Stimulated activated naive CD8-positive, alpha-beta T cell treated with anti-CD3 and anti-CD28 coated beads, Interleukin-15, amount 100 ng/mL, for 72 hours (primary cell): ENCODE measurements at regions not wholly inside any gene's neighbourhood (a gene's known extent, or its start where the extent isn't known, plus 50 kb on each side); places are given as distances from the start of the nearest gene placed in this dataset.
"Not testable (repeated sequence)": the region's sequence is repeated elsewhere in the genome, so short reads cannot be mapped to it uniquely, and the experiment has no call there.

ENCODE experiments used
- ATAC-seq: fragments of 150-1000 bp; cut with Tn5 transposase; 2 replicates; pipeline ENCODE4 v1.10.0; 2021; ENCODE audit warnings: mild to moderate bottlenecking, moderate library complexity
- DNase-seq, 2 donors: peaks; one replicate each; pipeline ENCODE4 v3.0.0; 2021 to 2022
- H3K27ac Mint-ChIP-seq, 2 donors: one replicate each; pipeline ENCODE4 v1.8.0; 2022; ENCODE audit warnings: mild to moderate bottlenecking in 2 of 2, mixed read lengths in 2 of 2, moderate library complexity in 2 of 2
- H3K27me3 Mint-ChIP-seq: one replicate; pipeline ENCODE4 v1.8.0; 2022; ENCODE audit warnings: mixed read lengths
- H3K4me1 Mint-ChIP-seq: one replicate; pipeline ENCODE4 v1.8.0; 2022; ENCODE audit warnings: mild to moderate bottlenecking, mixed read lengths
- H3K4me3 Mint-ChIP-seq, 2 donors: one replicate each; pipeline ENCODE4 v1.8.0; 2022; ENCODE audit warnings: mild to moderate bottlenecking in 2 of 2, mixed read lengths in 2 of 2, moderate library complexity in 1 of 2
- H3K9me3 Mint-ChIP-seq, 2 donors: one replicate each; pipeline ENCODE4 v1.8.0; 2022; ENCODE audit warnings: mixed read lengths in 2 of 2

DNA sequence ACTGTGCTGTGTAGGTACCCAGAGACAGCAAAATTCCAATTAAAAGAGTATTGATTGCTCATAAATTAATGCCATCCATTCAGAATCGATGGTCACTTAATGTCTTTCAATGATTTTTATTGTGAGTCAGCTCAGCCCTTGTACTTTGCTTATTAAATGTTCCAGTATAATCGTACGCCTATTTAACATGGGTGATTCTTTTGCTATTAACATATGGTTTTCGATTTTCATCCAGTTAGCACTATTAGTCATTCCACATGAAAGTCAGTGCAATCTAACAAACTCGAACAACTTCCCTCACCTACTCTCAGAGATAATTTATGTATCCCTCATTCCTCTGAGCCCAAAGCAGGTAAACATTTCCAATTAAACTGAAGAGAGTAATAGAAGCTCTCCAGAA lies 109.6 kb upstream of the APP start:
- Mint-ChIP-seq H3K4me1 (no peaks in the 10 kb centered on the region), H3K4me3 (no peak overlapping the region), H3K27ac (no peak overlapping the region), H3K27me3 (no peaks in the 10 kb centered on the region), H3K9me3 (peaks cover 0 to 7% of the 10 kb centered on the region in 2 donors)
- ATAC-seq, result no peak
- no peak for DNase-seq

- Mint-ChIP-seq H3K9me3 (peaks cover 28 to 45% of the 10 kb centered on the region in 2 donors), H3K4me3 (no peak overlapping the region), H3K27ac (no peak overlapping the region), H3K27me3 (no peaks in the 10 kb centered on the region), H3K4me1 (no peaks in the 10 kb centered on the region)
- DNase-seq, result no peak
- ATAC-seq, result no peak
Measured at GRCh38 chr21:26275801-26276200, 105.2 kb upstream of the APP start.

DNA sequence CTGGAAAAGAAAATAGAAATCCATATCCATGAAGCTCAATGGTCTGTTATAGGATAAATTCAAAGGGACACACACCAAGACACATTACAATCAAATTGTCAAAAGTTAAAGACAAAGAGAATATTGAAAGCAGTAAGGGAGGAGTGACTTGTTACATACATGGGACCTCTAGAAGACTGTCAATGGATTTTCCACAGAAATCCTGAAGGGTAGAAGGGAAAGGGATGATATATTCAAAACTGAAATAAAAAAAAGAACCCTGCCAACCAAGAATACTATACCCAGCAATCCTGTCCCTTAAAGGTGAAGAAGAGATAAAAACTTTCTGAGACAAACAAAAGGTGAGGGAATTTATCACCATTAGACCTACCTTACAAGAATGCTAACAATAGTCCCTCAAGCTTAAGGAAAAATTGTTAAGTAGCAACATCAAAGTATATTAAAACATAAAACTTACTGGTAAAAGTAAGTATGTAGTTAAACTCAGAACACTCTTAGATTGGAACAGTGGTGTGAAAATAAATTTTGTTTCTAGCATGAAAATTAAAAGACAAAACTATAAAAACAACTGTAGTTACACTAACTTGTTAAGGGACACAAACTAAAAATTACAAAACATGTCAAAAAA lies 103.2 kb upstream of the APP start:
- H3K27me3 Mint-ChIP-seq, result peaks cover 8% of the 10 kb centered on the region
- DNase-seq (no peak), ATAC-seq (no peak)
- no peak overlapping the region for H3K27ac Mint-ChIP-seq
- H3K4me3 Mint-ChIP-seq, result no peak overlapping the region
- no peaks in the 10 kb centered on the region for H3K4me1 Mint-ChIP-seq
- peaks cover 30 to 46% of the 10 kb centered on the region in 2 donors for H3K9me3 Mint-ChIP-seq

DNA sequence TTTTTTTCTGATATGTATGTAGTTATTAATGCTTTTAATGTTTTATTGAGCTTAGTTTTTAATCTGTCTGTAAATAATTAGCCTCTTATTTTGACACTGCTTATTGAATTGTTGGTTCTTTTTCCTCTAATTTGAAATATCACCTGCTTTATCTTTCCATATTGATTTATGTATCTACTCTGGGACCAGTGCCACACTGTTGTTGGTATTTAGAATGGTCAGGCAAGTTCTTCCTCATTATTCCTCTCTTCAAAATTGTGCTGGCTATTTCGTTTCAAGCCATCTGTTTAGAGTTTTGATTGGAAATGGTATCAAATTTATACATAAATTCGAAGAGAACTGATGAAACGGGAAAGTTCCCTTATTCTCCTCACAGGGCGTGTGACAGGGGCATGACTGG lies 96.8 kb upstream of the APP start:
- H3K9me3 Mint-ChIP-seq, result peaks cover 8 to 15% of the 10 kb centered on the region in 2 donors
- H3K4me1 Mint-ChIP-seq, result no peaks in the 10 kb centered on the region
- peaks cover 9% of the 10 kb centered on the region for H3K27me3 Mint-ChIP-seq
- DNase-seq (no peak), ATAC-seq (no peak)
- H3K27ac Mint-ChIP-seq, result no peak overlapping the region
- H3K4me3 Mint-ChIP-seq, result no peak overlapping the region

GRCh38 chr21:26246073-26246472 lies 75.5 kb upstream of the APP start:
- ATAC-seq, result no peak

GRCh38 chr21:26245428-26245827 lies 74.9 kb upstream of the APP start:
- no peaks in the 10 kb centered on the region for H3K4me1 Mint-ChIP-seq
- no peak for DNase-seq
- peaks cover 8% of the 10 kb centered on the region for H3K27me3 Mint-ChIP-seq
- H3K27ac Mint-ChIP-seq, result no peak overlapping the region
- H3K4me3 Mint-ChIP-seq, result no peak overlapping the region
- H3K9me3 Mint-ChIP-seq, result no peaks in the 10 kb centered on the region
- no peak for ATAC-seq

More at GRCh38 chr21:26246073-26246472, 75.5 kb upstream of the APP start:
- no peaks in the 10 kb centered on the region for H3K9me3 Mint-ChIP-seq
- no peak overlapping the region for H3K4me3 Mint-ChIP-seq
- no peak overlapping the region for H3K27ac Mint-ChIP-seq
- H3K27me3 Mint-ChIP-seq, result peaks cover 8% of the 10 kb centered on the region
- DNase-seq, result no peak
- H3K4me1 Mint-ChIP-seq, result no peaks in the 10 kb centered on the region

DNA sequence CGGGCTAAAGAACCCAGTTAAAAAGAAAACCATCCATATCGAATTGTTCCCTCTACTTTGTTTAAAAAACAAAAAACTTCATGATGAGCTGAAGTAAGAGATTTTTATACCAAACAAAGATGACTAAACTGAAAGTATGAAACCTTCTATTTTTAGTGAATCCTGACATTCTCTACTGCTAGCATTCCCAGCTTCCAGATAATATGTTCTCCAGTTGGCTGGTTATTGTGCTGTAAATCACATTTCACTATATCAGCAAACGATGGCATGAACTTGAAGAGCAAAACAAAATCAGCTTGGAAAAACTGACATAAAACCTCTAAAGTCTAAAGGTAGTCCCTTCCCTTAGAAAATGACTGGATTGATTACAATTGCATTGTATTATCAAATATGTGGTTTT lies 68.1 kb upstream of the APP start:
- Mint-ChIP-seq H3K9me3 (no peaks in the 10 kb centered on the region), H3K4me1 (no peaks in the 10 kb centered on the region), H3K27me3 (no peaks in the 10 kb centered on the region), H3K27ac (no peak overlapping the region), H3K4me3 (no peak overlapping the region)
- ATAC-seq, result no peak
- DNase-seq, result no peak

DNA sequence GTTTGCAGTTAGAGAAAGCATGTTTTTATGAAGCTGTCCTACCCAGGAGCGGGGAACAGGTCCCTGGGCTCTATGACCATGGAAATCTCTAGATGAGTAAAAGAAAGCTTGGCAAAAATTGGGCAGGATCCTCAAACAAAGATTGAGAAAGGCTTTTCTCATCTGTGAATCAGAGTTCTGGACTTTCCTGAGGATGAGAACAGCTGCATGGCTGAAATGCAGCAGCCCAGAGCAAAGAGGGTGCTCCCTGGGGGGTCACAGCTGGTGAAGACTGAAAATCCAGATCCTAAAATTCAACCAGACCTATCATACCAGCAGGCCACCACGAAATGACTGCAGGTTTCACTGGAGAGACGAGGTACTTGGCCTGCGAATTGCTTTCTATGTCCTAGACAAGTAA lies 65.7 kb upstream of the APP start:
- Mint-ChIP-seq H3K9me3 (no peaks in the 10 kb centered on the region), H3K27me3 (no peaks in the 10 kb centered on the region), H3K4me3 (no peak overlapping the region), H3K4me1 (no peaks in the 10 kb centered on the region), H3K27ac (no peak overlapping the region)
- ATAC-seq (no peak), DNase-seq (no peak)

DNA sequence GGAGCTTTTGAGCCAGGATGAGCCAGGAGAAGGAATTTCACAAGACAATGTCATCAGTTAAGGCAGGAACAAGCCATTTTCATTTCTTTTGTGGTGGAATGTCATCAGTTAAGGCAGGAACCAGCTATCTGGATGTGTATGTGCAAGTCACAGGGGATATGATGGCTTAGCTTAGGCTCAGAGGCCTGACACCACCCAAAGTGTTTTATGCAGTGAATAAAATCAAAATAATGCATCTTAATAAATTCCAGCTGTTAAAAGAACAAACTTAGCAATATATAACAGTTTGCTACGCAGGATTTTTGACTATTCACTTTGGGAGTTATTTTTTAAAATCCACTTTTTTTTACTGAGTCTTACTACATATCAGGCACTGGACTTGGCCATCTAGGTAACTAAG lies 62.7 kb upstream of the APP start:
- H3K9me3 Mint-ChIP-seq, DNase-seq, H3K27ac Mint-ChIP-seq, ATAC-seq, H3K4me1 Mint-ChIP-seq, H3K27me3 Mint-ChIP-seq, H3K4me3 Mint-ChIP-seq: not testable (repeated sequence)

DNA sequence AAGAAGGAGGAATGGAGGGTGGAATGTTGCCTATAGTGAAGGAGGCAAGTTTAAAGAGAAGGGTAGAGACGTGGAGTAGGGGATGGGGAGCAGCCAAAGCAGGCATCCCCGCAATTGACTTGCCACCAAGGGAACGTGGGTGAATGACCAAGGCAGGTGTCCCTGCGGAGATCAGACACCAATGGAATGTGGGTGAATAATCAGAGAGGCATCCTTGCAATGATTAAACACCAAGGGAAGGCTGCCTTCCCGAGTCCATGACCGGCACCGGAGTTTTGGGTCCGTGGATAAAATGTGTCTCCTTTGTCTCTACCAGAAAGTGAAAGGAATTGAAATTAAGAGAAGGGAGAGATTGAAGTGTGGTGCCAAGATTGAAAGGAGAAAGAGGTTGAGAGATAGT lies 61.9 kb upstream of the APP start:
- not testable (repeated sequence) for H3K4me1 Mint-ChIP-seq, H3K27me3 Mint-ChIP-seq, DNase-seq, H3K27ac Mint-ChIP-seq, H3K4me3 Mint-ChIP-seq, ATAC-seq, H3K9me3 Mint-ChIP-seq

- DNase-seq (no peak), ATAC-seq (no peak)
- Mint-ChIP-seq H3K9me3 (no peaks in the 10 kb centered on the region), H3K27me3 (no peaks in the 10 kb centered on the region), H3K27ac (no peak overlapping the region), H3K4me3 (no peak overlapping the region), H3K4me1 (no peaks in the 10 kb centered on the region)
Measured at GRCh38 chr21:26227130-26227529, 56.6 kb upstream of the APP start.

DNA sequence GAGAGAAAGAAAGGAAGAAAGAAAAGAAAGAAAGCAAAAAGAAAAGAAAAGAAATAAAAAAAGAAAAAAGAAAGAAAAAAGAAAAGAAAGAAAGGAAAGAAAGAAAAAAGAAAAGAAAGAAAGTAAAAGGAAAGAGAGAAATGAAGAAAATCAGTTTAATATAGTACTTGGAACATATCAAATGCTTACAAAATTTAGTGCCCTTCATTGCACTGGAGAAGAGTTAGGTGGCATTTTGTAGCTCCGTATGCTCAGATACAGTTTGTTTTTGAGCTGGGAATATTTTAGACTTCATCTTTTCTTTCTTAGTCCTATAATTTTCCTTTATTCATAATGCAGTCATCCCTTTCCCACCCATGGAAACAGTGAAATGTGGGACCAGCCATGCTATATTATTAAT lies 56.2 kb upstream of the APP start:
- Mint-ChIP-seq H3K27ac (no peak overlapping the region), H3K9me3 (no peaks in the 10 kb centered on the region), H3K27me3 (no peaks in the 10 kb centered on the region), H3K4me1 (no peaks in the 10 kb centered on the region), H3K4me3 (no peak overlapping the region)
- ATAC-seq, result no peak
- DNase-seq, result no peak

- Mint-ChIP-seq H3K9me3 (no peaks in the 10 kb centered on the region), H3K4me3 (no peak overlapping the region), H3K4me1 (no peaks in the 10 kb centered on the region), H3K27ac (no peak overlapping the region), H3K27me3 (no peaks in the 10 kb centered on the region)
- ATAC-seq (no peak), DNase-seq (no peak)
Measured at GRCh38 chr21:26225046-26225445, 54.5 kb upstream of the APP start.

DNA sequence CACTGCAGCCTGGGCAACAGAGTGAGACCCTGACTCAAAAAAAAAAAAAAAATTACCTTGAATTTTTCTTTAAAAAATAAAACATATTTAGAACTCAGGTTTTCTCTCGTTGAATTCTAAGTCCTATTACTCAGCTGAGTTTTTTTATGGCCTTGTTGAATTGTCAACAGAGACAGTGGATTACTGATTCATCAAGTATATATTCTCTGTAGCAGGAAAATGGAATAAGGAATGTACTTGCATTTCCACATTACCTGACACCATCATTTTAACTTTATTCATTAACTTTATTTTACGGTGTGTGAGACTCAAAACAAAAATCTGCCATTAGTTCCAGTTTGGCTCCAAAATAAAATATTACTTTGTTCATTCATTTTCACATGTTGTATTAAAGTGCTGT lies 53.8 kb upstream of the APP start:
- Mint-ChIP-seq H3K27me3 (no peaks in the 10 kb centered on the region), H3K27ac (no peak overlapping the region), H3K9me3 (peaks cover 0 to under 1% of the 10 kb centered on the region in 2 donors), H3K4me1 (no peaks in the 10 kb centered on the region), H3K4me3 (no peak overlapping the region)
- DNase-seq (no peak), ATAC-seq (no peak)
